AG09319 (cell line): ENCODE measurements at regions not wholly inside any gene's neighbourhood (a gene's known extent, or its start where the extent isn't known, plus 50 kb on each side); places are given as distances from the start of the nearest gene placed in this dataset.

Experiments
- DNase-seq: peaks from one replicate; pipeline ENCODE4 v3.0.0-alpha.2; 2010; ENCODE audit warnings: low read depth; ENCODE audit errors: extremely low read depth
- TF ChIP-seq, protein P1 (sequence below): IDR thresholded peaks from 2 replicates; pipeline ENCODE4 v1.5.1; 2011; ENCODE audit warnings: low read depth, mild to moderate bottlenecking, inconsistent platforms, low read length, moderate library complexity

- TF ChIP-seq, protein P1, sequence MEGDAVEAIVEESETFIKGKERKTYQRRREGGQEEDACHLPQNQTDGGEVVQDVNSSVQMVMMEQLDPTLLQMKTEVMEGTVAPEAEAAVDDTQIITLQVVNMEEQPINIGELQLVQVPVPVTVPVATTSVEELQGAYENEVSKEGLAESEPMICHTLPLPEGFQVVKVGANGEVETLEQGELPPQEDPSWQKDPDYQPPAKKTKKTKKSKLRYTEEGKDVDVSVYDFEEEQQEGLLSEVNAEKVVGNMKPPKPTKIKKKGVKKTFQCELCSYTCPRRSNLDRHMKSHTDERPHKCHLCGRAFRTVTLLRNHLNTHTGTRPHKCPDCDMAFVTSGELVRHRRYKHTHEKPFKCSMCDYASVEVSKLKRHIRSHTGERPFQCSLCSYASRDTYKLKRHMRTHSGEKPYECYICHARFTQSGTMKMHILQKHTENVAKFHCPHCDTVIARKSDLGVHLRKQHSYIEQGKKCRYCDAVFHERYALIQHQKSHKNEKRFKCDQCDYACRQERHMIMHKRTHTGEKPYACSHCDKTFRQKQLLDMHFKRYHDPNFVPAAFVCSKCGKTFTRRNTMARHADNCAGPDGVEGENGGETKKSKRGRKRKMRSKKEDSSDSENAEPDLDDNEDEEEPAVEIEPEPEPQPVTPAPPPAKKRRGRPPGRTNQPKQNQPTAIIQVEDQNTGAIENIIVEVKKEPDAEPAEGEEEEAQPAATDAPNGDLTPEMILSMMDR = no peak
- no peak for DNase-seq
These were observed 85.4 kb upstream of the ETV6 start for GRCh38 chr12:11563785-11564739.

DNA sequence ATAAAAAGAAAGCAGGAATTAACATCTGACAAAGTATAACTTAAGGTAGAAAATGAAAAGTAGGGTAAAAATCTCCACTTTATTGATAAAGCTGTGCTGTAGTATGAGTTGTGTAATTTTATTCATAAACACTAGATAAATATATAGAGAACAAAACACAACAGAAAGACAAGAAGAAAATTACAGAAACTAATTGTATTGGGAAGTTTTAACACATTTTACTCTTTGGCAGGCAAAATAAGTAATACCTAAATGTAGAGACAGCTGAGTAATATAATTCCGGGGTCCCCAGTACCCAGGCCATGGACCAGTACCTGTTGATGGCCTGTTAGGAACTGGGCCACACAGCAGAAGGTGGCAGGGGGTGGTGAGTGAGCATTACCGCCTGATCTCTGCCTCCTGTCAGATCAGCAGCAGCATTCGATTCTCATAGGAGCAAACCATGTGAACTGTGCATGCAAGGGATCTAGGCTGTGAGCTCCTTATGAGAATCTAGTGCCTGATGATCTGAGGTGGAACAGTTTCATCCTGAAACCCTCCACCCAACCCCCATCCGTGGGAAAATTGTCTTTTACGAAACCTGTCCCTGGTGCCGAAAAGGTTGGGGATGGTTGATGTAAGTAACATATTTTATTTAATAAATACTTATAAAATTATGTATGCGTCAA, 84.4 kb upstream of the ETV6 start:
- TF ChIP-seq, protein P1 = no peak
- no peak for DNase-seq

DNA sequence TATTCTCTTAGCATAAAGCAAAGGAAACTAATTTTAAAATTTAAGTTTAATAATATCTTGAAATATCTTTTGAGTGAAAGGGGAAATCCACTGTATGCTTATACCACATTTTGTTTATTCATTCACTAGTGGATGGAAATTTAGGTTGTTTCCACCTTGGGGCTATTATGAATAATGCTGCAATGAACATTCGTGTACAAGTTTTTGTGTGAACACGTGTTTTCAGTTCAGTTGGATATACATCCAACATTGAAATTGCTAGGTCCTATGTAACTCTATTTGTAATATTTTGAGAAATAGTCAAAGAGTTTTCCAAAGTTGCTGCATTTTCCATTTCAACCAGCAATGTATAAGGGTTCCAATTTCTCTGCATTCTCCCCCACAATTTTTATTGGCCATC, 83.7 kb upstream of the ETV6 start:
- TF ChIP-seq, protein P1 = no peak

DNA sequence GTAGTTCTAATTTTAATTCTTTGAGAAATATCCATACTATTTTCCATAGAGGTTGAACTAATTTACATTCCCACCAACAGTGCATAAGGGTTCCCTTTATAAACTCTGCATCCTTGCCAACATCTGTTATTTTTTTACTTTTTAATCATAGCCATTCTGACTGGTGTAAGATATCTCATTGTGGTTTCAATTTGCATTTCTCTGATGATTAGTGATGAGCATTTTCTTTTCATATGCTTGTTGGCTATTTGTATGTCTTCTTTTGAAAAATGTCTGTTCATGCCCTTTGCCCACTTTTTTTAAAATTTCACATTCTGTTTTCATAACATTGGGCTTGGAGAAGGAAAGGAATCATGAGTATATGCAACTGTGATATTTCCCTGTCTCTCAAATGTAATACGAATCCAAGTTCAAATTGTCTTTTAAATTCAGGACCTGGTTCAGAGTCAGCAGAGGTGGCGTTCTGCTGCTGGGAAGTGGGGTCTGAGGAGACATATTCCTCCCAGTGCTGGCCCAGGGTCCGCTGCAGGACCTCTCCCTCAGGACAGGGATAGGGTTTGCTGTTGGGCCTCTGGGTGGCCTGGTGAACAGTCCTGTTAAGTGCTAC, 81.2 kb upstream of the ETV6 start:
- no peak for DNase-seq
- TF ChIP-seq, protein P1 = no peak

More for the DNA sequence above, 83.7 kb upstream of the ETV6 start:
- DNase-seq = no peak

DNA sequence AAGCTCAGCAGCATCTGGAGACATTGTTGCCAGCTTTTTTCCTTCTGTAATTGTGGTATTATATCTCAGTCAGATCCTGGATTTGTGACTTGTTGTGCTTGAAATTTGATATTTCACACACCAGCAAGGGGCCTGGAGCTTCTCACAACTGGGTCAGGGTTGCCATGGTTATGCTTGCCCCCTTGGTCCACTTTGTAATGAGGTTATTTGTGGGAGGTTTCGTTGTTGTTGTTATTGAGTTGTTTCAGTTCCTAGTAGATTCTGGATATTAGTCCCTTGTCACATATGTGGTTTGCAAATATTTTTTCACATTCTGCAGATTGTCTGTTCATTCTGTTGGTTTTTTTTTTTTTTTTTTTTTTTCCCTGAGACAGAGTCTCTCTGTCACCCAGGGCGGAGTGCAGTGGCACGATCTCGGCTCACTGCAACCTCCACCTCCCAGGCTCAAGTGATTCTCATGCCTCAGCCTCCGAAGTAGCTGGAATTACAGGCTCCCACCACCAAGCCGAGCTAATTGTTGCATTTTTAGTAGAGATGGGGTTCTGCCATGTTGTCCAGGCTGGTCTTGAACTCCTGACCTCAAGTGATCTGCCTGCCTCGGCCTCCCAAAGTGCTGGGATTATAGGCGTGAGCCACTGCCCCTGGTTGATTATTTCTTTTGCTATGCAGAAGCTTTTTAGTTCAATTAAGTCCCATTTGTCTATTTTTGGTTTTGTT, 80.6 kb upstream of the ETV6 start:
- TF ChIP-seq, protein P1 = no peak
- DNase-seq = no peak

DNA sequence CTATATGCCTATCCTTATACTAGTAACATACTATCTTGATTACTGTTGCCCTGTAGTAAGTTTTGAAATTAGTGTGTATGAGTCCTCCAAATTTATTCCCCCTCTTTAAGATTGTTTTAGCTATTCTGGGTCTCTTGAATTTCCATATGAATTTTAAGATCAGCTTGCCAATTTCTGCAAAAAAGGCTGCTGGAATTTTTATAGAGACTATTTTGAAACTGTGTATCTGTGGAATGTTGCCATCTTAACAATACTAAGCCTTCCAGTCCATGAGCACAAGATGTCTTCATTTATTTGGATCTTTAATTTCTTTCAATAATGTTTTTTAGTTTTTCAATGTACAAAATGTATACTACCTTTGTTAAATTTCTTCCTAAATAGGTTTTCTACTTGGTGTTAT, 79.8 kb upstream of the ETV6 start:
- no peak for DNase-seq
- TF ChIP-seq, protein P1 = no peak
